ENCODE measurements at regions not wholly inside any gene's neighbourhood (a gene's known extent, or its start where the extent isn't known, plus 50 kb on each side); places are given as distances from the start of the nearest gene placed in this dataset.

DNA sequence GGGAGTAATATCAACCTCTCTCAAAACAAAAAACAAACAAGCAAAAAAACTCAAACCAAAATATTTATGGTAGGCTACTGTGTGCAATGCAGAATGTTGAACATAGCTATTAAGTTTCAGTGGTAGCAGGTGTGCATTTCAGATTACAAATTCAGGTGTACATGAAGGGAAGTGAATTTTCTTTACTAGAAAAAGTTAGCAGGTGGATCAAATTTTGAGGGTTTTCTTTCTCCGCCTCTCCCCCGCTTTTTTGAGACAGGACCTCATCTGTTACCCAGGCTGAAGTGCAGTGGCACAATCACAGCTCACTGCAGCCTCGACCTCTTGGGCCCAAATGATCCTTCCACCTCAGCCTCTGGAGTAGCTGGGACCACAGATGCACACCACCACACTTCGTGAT is 109.7 kb upstream of the GOLIM4 start:
- TF ChIP-seq ZNF10 (CRISPR knock-in tag; IDR thresholded peaks at IDR 0.05; ENCODE audit: borderline replicate concordance, low read depth) = no peak
- TF ChIP-seq, protein P1, sequence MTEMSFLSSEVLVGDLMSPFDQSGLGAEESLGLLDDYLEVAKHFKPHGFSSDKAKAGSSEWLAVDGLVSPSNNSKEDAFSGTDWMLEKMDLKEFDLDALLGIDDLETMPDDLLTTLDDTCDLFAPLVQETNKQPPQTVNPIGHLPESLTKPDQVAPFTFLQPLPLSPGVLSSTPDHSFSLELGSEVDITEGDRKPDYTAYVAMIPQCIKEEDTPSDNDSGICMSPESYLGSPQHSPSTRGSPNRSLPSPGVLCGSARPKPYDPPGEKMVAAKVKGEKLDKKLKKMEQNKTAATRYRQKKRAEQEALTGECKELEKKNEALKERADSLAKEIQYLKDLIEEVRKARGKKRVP (CRISPR knock-in tag; IDR thresholded peaks at IDR 0.05) = no peak
- TF ChIP-seq ZNF737 (CRISPR knock-in tag; IDR thresholded peaks at IDR 0.05; ENCODE audit: borderline replicate concordance) = no peak
- no peak for TF ChIP-seq HOXA7 (CRISPR knock-in tag; IDR thresholded peaks at IDR 0.05)
- TF ChIP-seq, protein P2, sequence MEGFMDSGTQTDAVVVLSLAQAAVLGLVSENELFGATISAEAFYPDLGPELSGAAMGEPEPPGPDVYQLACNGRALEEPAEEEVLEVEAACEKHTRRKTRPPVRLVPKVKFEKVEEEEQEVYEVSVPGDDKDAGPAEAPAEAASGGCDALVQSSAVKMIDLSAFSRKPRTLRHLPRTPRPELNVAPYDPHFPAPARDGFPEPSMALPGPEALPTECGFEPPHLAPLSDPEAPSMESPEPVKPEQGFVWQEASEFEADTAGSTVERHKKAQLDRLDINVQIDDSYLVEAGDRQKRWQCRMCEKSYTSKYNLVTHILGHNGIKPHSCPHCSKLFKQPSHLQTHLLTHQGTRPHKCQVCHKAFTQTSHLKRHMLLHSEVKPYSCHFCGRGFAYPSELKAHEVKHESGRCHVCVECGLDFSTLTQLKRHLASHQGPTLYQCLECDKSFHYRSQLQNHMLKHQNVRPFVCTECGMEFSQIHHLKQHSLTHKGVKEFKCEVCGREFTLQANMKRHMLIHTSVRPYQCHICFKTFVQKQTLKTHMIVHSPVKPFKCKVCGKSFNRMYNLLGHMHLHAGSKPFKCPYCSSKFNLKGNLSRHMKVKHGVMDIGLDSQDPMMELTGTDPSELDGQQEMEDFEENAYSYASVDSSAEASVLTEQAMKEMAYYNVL (CRISPR knock-in tag; IDR thresholded peaks at IDR 0.05; ENCODE audit: borderline replicate concordance) = no peak
- no peak for TF ChIP-seq FOXA3 (CRISPR knock-in tag; IDR thresholded peaks at IDR 0.05)
- no peak for TF ChIP-seq MEIS2 (CRISPR knock-in tag; IDR thresholded peaks at IDR 0.05)
- TF ChIP-seq, protein P3, sequence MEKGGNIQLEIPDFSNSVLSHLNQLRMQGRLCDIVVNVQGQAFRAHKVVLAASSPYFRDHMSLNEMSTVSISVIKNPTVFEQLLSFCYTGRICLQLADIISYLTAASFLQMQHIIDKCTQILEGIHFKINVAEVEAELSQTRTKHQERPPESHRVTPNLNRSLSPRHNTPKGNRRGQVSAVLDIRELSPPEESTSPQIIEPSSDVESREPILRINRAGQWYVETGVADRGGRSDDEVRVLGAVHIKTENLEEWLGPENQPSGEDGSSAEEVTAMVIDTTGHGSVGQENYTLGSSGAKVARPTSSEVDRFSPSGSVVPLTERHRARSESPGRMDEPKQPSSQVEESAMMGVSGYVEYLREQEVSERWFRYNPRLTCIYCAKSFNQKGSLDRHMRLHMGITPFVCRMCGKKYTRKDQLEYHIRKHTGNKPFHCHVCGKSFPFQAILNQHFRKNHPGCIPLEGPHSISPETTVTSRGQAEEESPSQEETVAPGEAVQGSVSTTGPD (CRISPR knock-in tag; IDR thresholded peaks at IDR 0.05) = no peak
- no peak for TF ChIP-seq ZMYM4 (CRISPR knock-in tag; IDR thresholded peaks at IDR 0.05)
- TF ChIP-seq BCL6 (CRISPR knock-in tag; IDR thresholded peaks at IDR 0.05) = no peak
- no peak for TF ChIP-seq HOXA9 (CRISPR knock-in tag; IDR thresholded peaks at IDR 0.05; ENCODE audit: borderline replicate concordance)
- TF ChIP-seq RARG (CRISPR knock-in tag; IDR thresholded peaks at IDR 0.05; ENCODE audit: low read depth) = no peak
- POLR2A ChIA-PET = no interaction called here

More for the DNA sequence above, 109.7 kb upstream of the GOLIM4 start:
- H3K27me3 ChIP-seq (ENCODE audit: control insufficient read depth in 1 of 2, insufficient read depth in 2 of 2, low read length in 2 of 2) = no peaks in the 10 kb centered on the region
- no peak overlapping the region for H3K4me3 ChIP-seq (replicated peaks in 1 of 3; ENCODE audit: insufficient read depth in 1 of 3, low read depth in 2 of 3, low read length in 3 of 3)
- DNase-seq (ENCODE audit: low spot score) (no peak), ATAC-seq (no peak), FAIRE-seq (no peak)
- in situ Hi-C loops (cut with HindIII; ENCODE audit: extremely low pct_ligation_motif_present, low pct_unique_long_range_greater_than_20kb) (no loop called here), intact Hi-C loops (cut with micrococcal nuclease; ENCODE audit: unreplicated experiment) (no loop called here)
- 4% methylated on average over 4 of the region's 4 CpGs for WGBS (ENCODE audit: low lambda C conversion rate)
- no peak overlapping the region for H3K27ac ChIP-seq (ENCODE audit: extremely low read length, insufficient read depth, low read length)
- H3K9ac ChIP-seq (ENCODE audit: insufficient read depth, low read depth, low read length) = no peak overlapping the region
- no peaks in the 10 kb centered on the region for H3K79me2 ChIP-seq (ENCODE audit: insufficient read depth, low read length)
- H3K4me1 ChIP-seq (ENCODE audit: insufficient read depth, low read length) = no peaks in the 10 kb centered on the region
- BruUV-seq (replicated peaks) = no TSS peak
- H4K20me1 ChIP-seq (ENCODE audit: insufficient read depth, low read length) = no peaks in the 10 kb centered on the region
- no peaks in the 10 kb centered on the region for H3K36me3 ChIP-seq (replicated peaks in 1 of 2; ENCODE audit: control insufficient read depth in 1 of 2, insufficient read depth in 2 of 2, low read length in 2 of 2)
- no peaks in the 10 kb centered on the region for H3K9me3 ChIP-seq (ENCODE audit: low read length)
- no peak overlapping the region for H2AFZ ChIP-seq (ENCODE audit: low read length)
- CTCF ChIA-PET (ENCODE audit: low intra/inter-chr PET ratio, low total read pairs) = no interaction called here
- H3K4me2 ChIP-seq (ENCODE audit: low read depth, low read length) = no peak overlapping the region
